ENCODE measurements at regions not wholly inside any gene's neighbourhood (a gene's known extent, or its start where the extent isn't known, plus 50 kb on each side); places are given as distances from the start of the nearest gene placed in this dataset.

DNA sequence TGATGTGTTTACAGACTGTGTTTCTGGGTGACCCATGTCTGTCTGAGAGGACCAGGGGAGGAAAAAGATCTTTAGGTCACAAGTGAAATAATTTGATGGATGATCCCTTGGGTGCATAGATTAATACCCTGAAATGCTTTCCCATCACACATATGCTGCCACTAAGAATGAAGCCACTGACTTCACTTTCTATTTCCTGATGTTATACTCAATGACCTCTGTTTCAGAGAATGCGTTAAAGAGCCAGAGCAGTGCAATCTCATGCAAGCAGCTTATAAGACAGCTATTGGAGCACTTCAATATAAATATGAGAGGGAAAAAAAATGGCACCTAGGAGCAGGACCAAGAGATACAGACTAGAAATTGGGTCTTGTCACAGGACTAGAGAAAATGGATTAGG is 133.7 kb downstream of the KLHL28 start (continued):
- TF ChIP-seq, protein P1, sequence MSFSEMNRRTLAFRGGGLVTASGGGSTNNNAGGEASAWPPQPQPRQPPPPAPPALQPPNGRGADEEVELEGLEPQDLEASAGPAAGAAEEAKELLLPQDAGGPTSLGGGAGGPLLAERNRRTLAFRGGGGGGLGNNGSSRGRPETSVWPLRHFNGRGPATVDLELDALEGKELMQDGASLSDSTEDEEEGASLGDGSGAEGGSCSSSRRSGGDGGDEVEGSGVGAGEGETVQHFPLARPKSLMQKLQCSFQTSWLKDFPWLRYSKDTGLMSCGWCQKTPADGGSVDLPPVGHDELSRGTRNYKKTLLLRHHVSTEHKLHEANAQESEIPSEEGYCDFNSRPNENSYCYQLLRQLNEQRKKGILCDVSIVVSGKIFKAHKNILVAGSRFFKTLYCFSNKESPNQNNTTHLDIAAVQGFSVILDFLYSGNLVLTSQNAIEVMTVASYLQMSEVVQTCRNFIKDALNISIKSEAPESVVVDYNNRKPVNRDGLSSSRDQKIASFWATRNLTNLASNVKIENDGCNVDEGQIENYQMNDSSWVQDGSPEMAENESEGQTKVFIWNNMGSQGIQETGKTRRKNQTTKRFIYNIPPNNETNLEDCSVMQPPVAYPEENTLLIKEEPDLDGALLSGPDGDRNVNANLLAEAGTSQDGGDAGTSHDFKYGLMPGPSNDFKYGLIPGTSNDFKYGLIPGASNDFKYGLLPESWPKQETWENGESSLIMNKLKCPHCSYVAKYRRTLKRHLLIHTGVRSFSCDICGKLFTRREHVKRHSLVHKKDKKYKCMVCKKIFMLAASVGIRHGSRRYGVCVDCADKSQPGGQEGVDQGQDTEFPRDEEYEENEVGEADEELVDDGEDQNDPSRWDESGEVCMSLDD (CRISPR knock-in tag; IDR thresholded peaks at IDR 0.05; ENCODE audit: borderline replicate concordance): no peak
- TF ChIP-seq ZNF781 (CRISPR knock-in tag; IDR thresholded peaks at IDR 0.05; ENCODE audit: borderline replicate concordance, not compliant biosample characterization) (no peak), GFI1 (CRISPR knock-in tag; IDR thresholded peaks at IDR 0.05; ENCODE audit: borderline replicate concordance) (no peak), ONECUT2 (CRISPR knock-in tag; IDR thresholded peaks at IDR 0.05) (no peak)

DNA sequence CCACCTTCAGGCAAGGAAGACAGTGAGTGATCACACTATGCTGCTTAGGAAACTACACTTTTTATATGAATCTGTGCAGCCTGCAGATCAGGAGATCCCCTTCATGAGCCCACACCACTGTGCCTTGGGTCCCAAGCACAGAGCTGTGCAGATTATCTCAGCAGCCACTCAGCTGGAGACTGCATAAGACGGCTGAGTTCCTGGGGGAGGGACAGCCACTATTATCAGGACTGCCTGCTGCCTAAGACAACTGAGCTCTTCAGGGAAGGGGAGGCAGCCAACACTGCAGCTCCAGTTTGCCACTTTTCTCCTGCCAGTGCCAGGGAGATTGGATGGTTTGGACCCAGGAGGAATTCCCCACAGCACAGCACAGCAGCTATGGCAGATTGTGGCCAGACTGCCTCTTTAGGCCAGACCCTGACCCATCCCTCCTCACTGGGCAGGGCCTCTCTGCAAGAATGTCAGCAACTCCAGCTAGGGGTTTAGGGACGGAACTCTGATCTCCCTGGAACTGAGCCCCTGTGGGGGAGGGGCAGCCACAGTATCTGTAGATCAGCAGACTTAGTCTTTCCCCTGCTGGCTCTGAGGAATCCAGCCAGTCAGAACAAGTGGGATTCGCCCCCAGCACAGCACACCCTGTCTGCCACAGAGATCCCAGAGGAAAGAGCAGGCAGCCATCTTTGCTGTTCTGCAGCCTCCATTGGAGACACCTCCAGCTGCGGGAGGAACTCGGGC is 141.3 kb downstream of the KLHL28 start:
- no peak overlapping the region for H3K4me3 ChIP-seq (replicated peaks in 1 of 3; ENCODE audit: insufficient read depth in 1 of 3, low read depth in 2 of 3, low read length in 3 of 3)
- no peak overlapping the region for H2AFZ ChIP-seq (ENCODE audit: low read length)
- H3K9me3 ChIP-seq (ENCODE audit: low read length): no peaks in the 10 kb centered on the region
- H3K9ac ChIP-seq (ENCODE audit: insufficient read depth, low read depth, low read length): no peak overlapping the region
- no peak for DNase-seq (ENCODE audit: low spot score)
- ChIA-PET POLR2A (no interaction called here), CTCF (ENCODE audit: low intra/inter-chr PET ratio, low total read pairs) (no interaction called here)
- H3K4me2 ChIP-seq (ENCODE audit: low read depth, low read length): no peak overlapping the region
- no peak for FAIRE-seq
- H4K20me1 ChIP-seq (ENCODE audit: insufficient read depth, low read length): no peaks in the 10 kb centered on the region
- no peak overlapping the region for H3K27ac ChIP-seq (ENCODE audit: extremely low read length, insufficient read depth, low read length)
- no peaks in the 10 kb centered on the region for H3K79me2 ChIP-seq (ENCODE audit: insufficient read depth, low read length)
- BruUV-seq (replicated peaks): no TSS peak
- intact Hi-C loops (cut with micrococcal nuclease; ENCODE audit: unreplicated experiment) (no loop called here), in situ Hi-C loops (cut with HindIII; ENCODE audit: extremely low pct_ligation_motif_present, low pct_unique_long_range_greater_than_20kb) (loop anchor here (25.0 kb wide), 1 partner anchor 1308 kb away; no protein-coding TSS in a partner anchor)
- no peaks in the 10 kb centered on the region for H3K36me3 ChIP-seq (replicated peaks in 1 of 2; ENCODE audit: control insufficient read depth in 1 of 2, insufficient read depth in 2 of 2, low read length in 2 of 2)
- WGBS (ENCODE audit: low lambda C conversion rate): 5% methylated on average over 3 of the region's 5 CpGs
- no peaks in the 10 kb centered on the region for H3K4me1 ChIP-seq (ENCODE audit: insufficient read depth, low read length)
- H3K27me3 ChIP-seq (ENCODE audit: control insufficient read depth in 1 of 2, insufficient read depth in 2 of 2, low read length in 2 of 2): no peaks in the 10 kb centered on the region; a peak in 1 of 5 replicates
- ATAC-seq: peak; percentile 28; the same call in 1 of the 3 replicates
- TF ChIP-seq JDP2 (CRISPR knock-in tag; IDR thresholded peaks at IDR 0.05; ENCODE audit: borderline replicate concordance) (no peak), ZNF20 (CRISPR knock-in tag; IDR thresholded peaks at IDR 0.05) (no peak), MEIS2 (CRISPR knock-in tag; IDR thresholded peaks at IDR 0.05) (no peak), ZNF12 (CRISPR knock-in tag; IDR thresholded peaks at IDR 0.05) (no peak)
- TF ChIP-seq, protein P2, sequence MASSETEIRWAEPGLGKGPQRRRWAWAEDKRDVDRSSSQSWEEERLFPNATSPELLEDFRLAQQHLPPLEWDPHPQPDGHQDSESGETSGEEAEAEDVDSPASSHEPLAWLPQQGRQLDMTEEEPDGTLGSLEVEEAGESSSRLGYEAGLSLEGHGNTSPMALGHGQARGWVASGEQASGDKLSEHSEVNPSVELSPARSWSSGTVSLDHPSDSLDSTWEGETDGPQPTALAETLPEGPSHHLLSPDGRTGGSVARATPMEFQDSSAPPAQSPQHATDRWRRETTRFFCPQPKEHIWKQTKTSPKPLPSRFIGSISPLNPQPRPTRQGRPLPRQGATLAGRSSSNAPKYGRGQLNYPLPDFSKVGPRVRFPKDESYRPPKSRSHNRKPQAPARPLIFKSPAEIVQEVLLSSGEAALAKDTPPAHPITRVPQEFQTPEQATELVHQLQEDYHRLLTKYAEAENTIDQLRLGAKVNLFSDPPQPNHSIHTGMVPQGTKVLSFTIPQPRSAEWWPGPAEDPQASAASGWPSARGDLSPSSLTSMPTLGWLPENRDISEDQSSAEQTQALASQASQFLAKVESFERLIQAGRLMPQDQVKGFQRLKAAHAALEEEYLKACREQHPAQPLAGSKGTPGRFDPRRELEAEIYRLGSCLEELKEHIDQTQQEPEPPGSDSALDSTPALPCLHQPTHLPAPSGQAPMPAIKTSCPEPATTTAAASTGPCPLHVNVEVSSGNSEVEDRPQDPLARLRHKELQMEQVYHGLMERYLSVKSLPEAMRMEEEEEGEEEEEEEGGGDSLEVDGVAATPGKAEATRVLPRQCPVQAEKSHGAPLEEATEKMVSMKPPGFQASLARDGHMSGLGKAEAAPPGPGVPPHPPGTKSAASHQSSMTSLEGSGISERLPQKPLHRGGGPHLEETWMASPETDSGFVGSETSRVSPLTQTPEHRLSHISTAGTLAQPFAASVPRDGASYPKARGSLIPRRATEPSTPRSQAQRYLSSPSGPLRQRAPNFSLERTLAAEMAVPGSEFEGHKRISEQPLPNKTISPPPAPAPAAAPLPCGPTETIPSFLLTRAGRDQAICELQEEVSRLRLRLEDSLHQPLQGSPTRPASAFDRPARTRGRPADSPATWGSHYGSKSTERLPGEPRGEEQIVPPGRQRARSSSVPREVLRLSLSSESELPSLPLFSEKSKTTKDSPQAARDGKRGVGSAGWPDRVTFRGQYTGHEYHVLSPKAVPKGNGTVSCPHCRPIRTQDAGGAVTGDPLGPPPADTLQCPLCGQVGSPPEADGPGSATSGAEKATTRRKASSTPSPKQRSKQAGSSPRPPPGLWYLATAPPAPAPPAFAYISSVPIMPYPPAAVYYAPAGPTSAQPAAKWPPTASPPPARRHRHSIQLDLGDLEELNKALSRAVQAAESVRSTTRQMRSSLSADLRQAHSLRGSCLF (CRISPR knock-in tag; IDR thresholded peaks at IDR 0.05; ENCODE audit: borderline replicate concordance): no peak
- TF ChIP-seq, protein P3, sequence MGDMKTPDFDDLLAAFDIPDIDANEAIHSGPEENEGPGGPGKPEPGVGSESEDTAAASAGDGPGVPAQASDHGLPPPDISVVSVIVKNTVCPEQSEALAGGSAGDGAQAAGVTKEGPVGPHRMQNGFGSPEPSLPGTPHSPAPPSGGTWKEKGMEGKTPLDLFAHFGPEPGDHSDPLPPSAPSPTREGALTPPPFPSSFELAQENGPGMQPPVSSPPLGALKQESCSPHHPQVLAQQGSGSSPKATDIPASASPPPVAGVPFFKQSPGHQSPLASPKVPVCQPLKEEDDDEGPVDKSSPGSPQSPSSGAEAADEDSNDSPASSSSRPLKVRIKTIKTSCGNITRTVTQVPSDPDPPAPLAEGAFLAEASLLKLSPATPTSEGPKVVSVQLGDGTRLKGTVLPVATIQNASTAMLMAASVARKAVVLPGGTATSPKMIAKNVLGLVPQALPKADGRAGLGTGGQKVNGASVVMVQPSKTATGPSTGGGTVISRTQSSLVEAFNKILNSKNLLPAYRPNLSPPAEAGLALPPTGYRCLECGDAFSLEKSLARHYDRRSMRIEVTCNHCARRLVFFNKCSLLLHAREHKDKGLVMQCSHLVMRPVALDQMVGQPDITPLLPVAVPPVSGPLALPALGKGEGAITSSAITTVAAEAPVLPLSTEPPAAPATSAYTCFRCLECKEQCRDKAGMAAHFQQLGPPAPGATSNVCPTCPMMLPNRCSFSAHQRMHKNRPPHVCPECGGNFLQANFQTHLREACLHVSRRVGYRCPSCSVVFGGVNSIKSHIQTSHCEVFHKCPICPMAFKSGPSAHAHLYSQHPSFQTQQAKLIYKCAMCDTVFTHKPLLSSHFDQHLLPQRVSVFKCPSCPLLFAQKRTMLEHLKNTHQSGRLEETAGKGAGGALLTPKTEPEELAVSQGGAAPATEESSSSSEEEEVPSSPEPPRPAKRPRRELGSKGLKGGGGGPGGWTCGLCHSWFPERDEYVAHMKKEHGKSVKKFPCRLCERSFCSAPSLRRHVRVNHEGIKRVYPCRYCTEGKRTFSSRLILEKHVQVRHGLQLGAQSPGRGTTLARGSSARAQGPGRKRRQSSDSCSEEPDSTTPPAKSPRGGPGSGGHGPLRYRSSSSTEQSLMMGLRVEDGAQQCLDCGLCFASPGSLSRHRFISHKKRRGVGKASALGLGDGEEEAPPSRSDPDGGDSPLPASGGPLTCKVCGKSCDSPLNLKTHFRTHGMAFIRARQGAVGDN (CRISPR knock-in tag; IDR thresholded peaks at IDR 0.05): no peak

Data from HepG2 (cell line).